ENCODE measurements at regions not wholly inside any gene's neighbourhood (a gene's known extent, or its start where the extent isn't known, plus 50 kb on each side); places are given as distances from the start of the nearest gene placed in this dataset.

GRCh38 chr3:117358717-117359314 is 649.2 kb downstream of the TUSC7 start:
- no peak for TF ChIP-seq CTCF (IDR thresholded peaks at IDR 0.05)

GRCh38 chr3:117366574-117366973 is 657.0 kb downstream of the TUSC7 start:
- no peak for TF ChIP-seq CTCF (IDR thresholded peaks at IDR 0.05)

- TF ChIP-seq CTCF (IDR thresholded peaks at IDR 0.05): no peak
Measured at GRCh38 chr3:117367861-117368260, 658.3 kb downstream of the TUSC7 start.

GRCh38 chr3:117380631-117381030 is 671.1 kb downstream of the TUSC7 start:
- TF ChIP-seq CTCF (IDR thresholded peaks at IDR 0.05): no peak

- no peak for TF ChIP-seq CTCF (IDR thresholded peaks at IDR 0.05)
Measured at GRCh38 chr3:117393119-117393518, 683.5 kb downstream of the TUSC7 start.

- TF ChIP-seq CTCF (IDR thresholded peaks at IDR 0.05): no peak
Measured at GRCh38 chr3:117398141-117398899, 688.7 kb downstream of the TUSC7 start.

- TF ChIP-seq CTCF (IDR thresholded peaks at IDR 0.05): no peak
Measured at GRCh38 chr3:117399311-117400078, 689.9 kb downstream of the TUSC7 start.

All from LNCAP (cell line).